ENCODE measurements at regions not wholly inside any gene's neighbourhood (a gene's known extent, or its start where the extent isn't known, plus 50 kb on each side); places are given as distances from the start of the nearest gene placed in this dataset.
"Not testable (repeated sequence)": the region's sequence is repeated elsewhere in the genome, so short reads cannot be mapped to it uniquely, and the experiment has no call there.

GRCh38 chr7:113742946-113743431 lies 175.8 kb downstream of the PPP1R3A start:
- TF ChIP-seq CTCF, POLR2AphosphoS5, EP300, POLR2A (IDR thresholded peaks at IDR 0.05): not testable (repeated sequence)
